Motor neuron (in vitro differentiated cells): ENCODE measurements at regions not wholly inside any gene's neighbourhood (a gene's known extent, or its start where the extent isn't known, plus 50 kb on each side); places are given as distances from the start of the nearest gene placed in this dataset.
"Not testable (repeated sequence)": the region's sequence is repeated elsewhere in the genome, so short reads cannot be mapped to it uniquely, and the experiment has no call there.

Experiments
- ATAC-seq, 8 experiments: fragments of 200-7000 bp; cut with Tn5 transposase; replicated peaks in 6 of 8; 2 replicates each; pipeline ENCODE4 v1.8.0; 2021; ENCODE audit warnings: mild to moderate bottlenecking in 8 of 8, moderate library complexity in 8 of 8
- H3K27ac ChIP-seq, 2 donors: fragments of 250-450 bp; sonication (Bioruptor Pico); 2 replicates each; pipeline ENCODE4 v1.9.0; 2021; ENCODE audit warnings: antibody characterized with exemption in 2 of 2, mild to moderate bottlenecking in 2 of 2, moderate library complexity in 1 of 2
- H3K4me1 ChIP-seq, 2 donors: fragments of 250-450 bp; sonication (Bioruptor Pico); replicated peaks in 1 of 2; 2 replicates each; pipeline ENCODE4 v1.6.1; 2021; ENCODE audit warnings: antibody characterized with exemption in 2 of 2, mild to moderate bottlenecking in 2 of 2, moderate library complexity in 1 of 2
- H3K4me3 ChIP-seq, 5 donors: fragments of 250-450 bp; sonication (Bioruptor Pico); 2 replicates each; pipeline ENCODE4 v1.9.0; 2021; ENCODE audit warnings: antibody characterized with exemption in 5 of 5, mild to moderate bottlenecking in 5 of 5, moderate library complexity in 4 of 5
- WGBS, 10 experiments: fragments of 450-650 bp; shearing (Covaris generic); methylation state at CpG; one replicate each; pipeline ENCODE4 v1.0.0; 2022; 5-methylcytosine and 5-hydroxymethylcytosine counted together
- in situ Hi-C, 9 experiments: fragments of 400-800 bp; cut with MboI; loops; one replicate each; pipeline ENCODE4 v1.15.0; 2021; ENCODE audit warnings: low sequenced_read_pairs in 9 of 9, low pct_unique_long_range_greater_than_20kb in 2 of 9; ENCODE audit not compliant: unreplicated experiment in 9 of 9

GRCh38 chr11:38710262-38710661 is 2112.2 kb upstream of the RAG2 start:
- no peaks in the 10 kb centered on the region for H3K4me1 ChIP-seq
- ATAC-seq = no peak
- H3K4me3 ChIP-seq = no peak overlapping the region
- in situ Hi-C loops = no loop called here
- 6 to 96% (median 60%) methylated on average over 2 to 5 of the region's 5 CpGs; no CpG with 5 or more reads in 1 of the 10 experiments for WGBS, 10 experiments
- no peak overlapping the region for H3K27ac ChIP-seq

GRCh38 chr11:38700111-38700510 is 2102.1 kb upstream of the RAG2 start:
- in situ Hi-C loops = no loop called here

DNA sequence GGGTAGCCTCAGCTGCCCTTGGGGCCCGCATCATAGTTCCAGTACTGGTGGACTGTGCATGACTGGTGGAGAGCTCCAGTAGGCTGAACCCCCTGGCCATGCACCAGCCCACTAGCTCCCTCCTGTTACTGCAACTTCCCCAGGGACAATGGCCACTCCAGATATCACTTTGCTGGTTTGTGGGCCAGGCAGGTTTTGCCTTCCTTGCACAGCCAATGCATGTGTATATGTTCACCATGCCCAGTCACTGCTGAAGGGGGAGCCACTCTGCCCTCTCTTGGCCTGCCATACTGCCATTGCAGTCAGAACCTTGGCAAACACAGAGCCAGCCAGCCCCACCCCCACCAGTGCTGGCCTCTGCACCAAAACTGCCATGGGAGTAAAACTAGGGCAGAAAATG is 2095.3 kb upstream of the RAG2 start:
- no peaks in the 10 kb centered on the region for H3K4me1 ChIP-seq
- in situ Hi-C loops = no loop called here
- ATAC-seq = no peak
- no peak overlapping the region for H3K4me3 ChIP-seq
- WGBS, 10 experiments = 17 to 100% (median 60%) methylated on average over 1 of the region's 1 CpG; no CpG with 5 or more reads in 7 of the 10 experiments
- H3K27ac ChIP-seq = no peak overlapping the region

More at GRCh38 chr11:38700111-38700510, 2102.1 kb upstream of the RAG2 start:
- 0 to 72% (median 30%) methylated on average over 1 to 2 of the region's 2 CpGs; no CpG with 5 or more reads in 1 of the 10 experiments for WGBS, 10 experiments
- no peak for ATAC-seq
- Histone ChIP-seq H3K4me3 (no peak overlapping the region), H3K27ac (no peak overlapping the region), H3K4me1 (no peaks in the 10 kb centered on the region)

DNA sequence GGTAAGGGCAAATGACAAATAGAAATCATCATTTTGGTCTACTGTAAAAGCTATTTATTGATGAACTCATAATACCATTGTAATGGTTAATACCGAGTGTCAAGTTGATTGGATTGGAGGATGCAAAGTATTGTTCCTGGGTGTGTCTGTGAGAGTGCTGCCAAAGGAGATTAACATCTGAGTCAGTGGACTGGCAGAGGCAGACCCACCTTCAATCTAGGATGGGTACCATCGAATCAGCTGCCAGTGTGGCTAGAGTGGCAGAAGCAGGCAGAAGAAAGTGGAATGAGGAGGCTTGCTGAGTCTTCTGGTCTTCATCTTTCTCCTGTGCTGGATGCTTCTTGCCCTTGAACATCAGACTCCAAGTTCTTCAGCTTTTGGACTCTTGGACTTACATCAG is 2092.2 kb upstream of the RAG2 start:
- H3K4me3 ChIP-seq, H3K4me1 ChIP-seq, H3K27ac ChIP-seq, ATAC-seq, in situ Hi-C loops: not testable (repeated sequence)
- WGBS, 10 experiments = 41 to 100% (median 80%) methylated on average over 1 to 2 of the region's 2 CpGs; no CpG with 5 or more reads in 1 of the 10 experiments

- Histone ChIP-seq H3K27ac (no peak overlapping the region), H3K4me3 (no peak overlapping the region), H3K4me1 (peaks cover 0 to 8% of the 10 kb centered on the region in 2 donors)
- in situ Hi-C loops = no loop called here
- peak in 3 of 8 experiments; percentile 15 to 50 (median 47) for ATAC-seq
- WGBS, 10 experiments = 0 to 77% (median 13%) methylated on average over 1 to 3 of the region's 3 CpGs
Observed at GRCh38 chr11:38687008-38687407, 2089.0 kb upstream of the RAG2 start.

DNA sequence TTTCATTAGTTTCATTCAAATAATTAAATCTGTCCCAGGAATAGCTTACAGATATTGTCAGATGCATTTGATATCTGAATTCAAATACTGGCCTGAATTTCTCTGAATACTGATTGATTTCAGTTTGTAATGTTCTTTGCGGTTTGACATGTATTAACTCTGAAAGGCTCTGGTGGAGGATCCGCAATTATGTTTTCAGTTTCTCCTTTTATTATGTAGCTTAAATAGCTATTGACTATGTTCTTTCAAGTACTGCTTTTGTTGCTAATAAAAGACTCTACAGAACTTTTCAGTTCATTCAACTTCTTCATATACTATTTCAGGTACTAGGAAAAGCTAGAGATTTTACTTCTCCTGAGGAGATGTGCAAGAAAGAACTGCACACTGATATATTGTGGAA is 2085.4 kb upstream of the RAG2 start:
- ATAC-seq = no peak
- in situ Hi-C loops = no loop called here
- H3K4me1 ChIP-seq = peaks cover 0 to 8% of the 10 kb centered on the region in 2 donors
- H3K4me3 ChIP-seq = no peak overlapping the region
- WGBS, 10 experiments = 0 to 100% (median 81%) methylated on average over 1 to 2 of the region's 2 CpGs; no CpG with 5 or more reads in 2 of the 10 experiments
- no peak overlapping the region for H3K27ac ChIP-seq

DNA sequence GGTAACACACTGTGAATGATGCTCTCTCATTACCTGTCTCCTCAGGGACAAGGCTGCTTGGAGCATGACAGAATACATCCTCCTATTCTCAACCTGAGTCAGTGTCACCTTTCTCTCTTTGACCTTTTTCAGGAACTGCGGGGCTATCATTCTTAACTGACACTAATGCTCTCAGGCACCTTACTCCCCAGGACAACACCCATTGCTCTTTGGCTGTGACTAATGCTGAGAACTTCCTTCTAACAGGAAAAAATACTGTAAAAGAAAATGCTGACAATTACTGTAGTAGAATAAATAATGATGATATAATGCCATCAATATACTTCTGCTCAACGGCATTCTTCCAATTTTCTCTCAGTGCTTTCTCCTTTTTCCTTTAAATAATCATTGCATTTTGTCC is 2082.7 kb upstream of the RAG2 start:
- in situ Hi-C loops = no loop called here
- ATAC-seq = peak in 3 of 8 experiments; percentile 47 to 75 (median 48)
- H3K27ac ChIP-seq = no peak overlapping the region
- H3K4me1 ChIP-seq = no peaks in the 10 kb centered on the region
- no peak overlapping the region for H3K4me3 ChIP-seq
- 0 to 91% (median 33%) methylated on average over 1 to 2 of the region's 2 CpGs; no CpG with 5 or more reads in 1 of the 10 experiments for WGBS, 10 experiments

DNA sequence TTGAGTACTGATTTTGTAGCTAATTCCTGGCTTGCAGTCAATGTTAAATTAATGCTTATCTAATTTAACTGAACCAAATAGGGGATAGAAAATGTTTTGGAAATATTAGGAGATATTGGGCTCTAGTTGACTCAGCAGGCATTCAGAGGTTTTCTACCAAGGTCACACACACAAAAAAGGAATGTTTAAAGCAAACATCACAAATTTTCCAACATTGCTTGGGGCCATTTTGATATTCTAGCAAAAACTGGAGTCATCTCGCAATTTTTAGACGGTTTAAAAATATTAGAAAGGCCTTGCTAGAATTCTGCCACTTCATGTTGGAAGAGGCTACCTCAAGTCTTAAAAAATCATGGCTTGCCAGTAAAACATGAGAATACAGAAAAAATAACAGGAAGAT is 2082.1 kb upstream of the RAG2 start:
- Histone ChIP-seq H3K27ac (no peak overlapping the region), H3K4me3 (no peak overlapping the region), H3K4me1 (no peaks in the 10 kb centered on the region)
- in situ Hi-C loops = no loop called here
- WGBS, 10 experiments = 0 to 100% (median 43%) methylated on average over 2 of the region's 2 CpGs; no CpG with 5 or more reads in 1 of the 10 experiments
- no peak for ATAC-seq

DNA sequence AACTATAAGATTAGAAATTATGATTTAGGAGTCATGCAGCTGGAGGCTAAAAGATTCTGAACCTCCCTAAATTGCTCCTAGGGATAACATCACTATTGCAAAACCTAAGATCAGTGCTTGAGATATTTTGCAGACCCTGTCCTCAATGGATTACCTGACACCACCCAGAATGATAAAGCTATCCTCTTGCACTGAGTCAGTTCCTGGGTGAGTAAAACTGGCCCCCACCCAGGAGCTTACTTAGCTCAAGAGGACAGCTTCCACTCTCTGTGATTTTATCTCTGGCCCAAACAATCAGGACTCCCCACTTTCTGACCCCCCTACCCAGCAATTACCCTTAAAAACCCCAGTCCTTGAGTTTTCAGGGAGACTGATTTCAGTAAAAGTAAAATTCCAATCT is 2074.4 kb upstream of the RAG2 start:
- ATAC-seq = no peak
- in situ Hi-C loops = no loop called here
- no peaks in the 10 kb centered on the region for H3K4me1 ChIP-seq

DNA sequence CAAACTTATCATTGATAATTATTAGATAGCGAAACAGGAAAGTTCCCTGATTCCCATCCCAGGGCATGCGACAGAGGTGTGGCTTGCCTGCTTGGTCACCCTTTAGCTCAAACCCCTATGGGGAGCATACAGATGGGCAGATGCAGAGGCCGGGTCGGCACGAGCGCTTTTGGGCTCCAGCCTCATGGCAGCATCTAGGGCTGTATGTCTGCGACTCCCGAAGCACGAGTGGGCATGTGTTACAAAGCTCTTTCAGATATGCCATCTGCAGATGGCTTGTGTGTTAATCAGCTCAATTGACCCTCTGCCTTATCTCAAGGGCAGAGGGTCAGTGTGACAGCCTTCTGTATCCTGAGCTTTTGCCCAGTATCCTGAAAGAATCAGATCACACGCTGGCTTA is 2069.3 kb upstream of the RAG2 start:
- in situ Hi-C loops = no loop called here
- WGBS, 10 experiments = 43 to 100% (median 72%) methylated on average over 2 to 4 of the region's 10 CpGs; no CpG with 5 or more reads in 6 of the 10 experiments
- Histone ChIP-seq H3K4me1 (no peaks in the 10 kb centered on the region), H3K27ac (no peak overlapping the region), H3K4me3 (no peak overlapping the region)
- no peak for ATAC-seq

More for the DNA sequence above, 2074.4 kb upstream of the RAG2 start:
- no peak overlapping the region for H3K4me3 ChIP-seq
- H3K27ac ChIP-seq = no peak overlapping the region

- no peak overlapping the region for H3K27ac ChIP-seq
- H3K4me3 ChIP-seq = no peak overlapping the region
- no peaks in the 10 kb centered on the region for H3K4me1 ChIP-seq
- in situ Hi-C loops = no loop called here
- ATAC-seq = peak in 2 of 8 experiments; percentile 29 to 60
- WGBS, 10 experiments = 0 to 83% (median 38%) methylated on average over 2 to 3 of the region's 3 CpGs
Observed at GRCh38 chr11:38648604-38649003, 2050.6 kb upstream of the RAG2 start.

- WGBS, 10 experiments = 0 to 100% (median 28%) methylated on average over 1 to 3 of the region's 3 CpGs; no CpG with 5 or more reads in 1 of the 10 experiments
- Histone ChIP-seq H3K4me3 (no peak overlapping the region), H3K4me1 (no peaks in the 10 kb centered on the region), H3K27ac (no peak overlapping the region)
- no peak for ATAC-seq
- in situ Hi-C loops = no loop called here
Observed at GRCh38 chr11:38646382-38646781, 2048.3 kb upstream of the RAG2 start.

- Histone ChIP-seq H3K4me3 (no peak overlapping the region), H3K27ac (no peak overlapping the region), H3K4me1 (no peaks in the 10 kb centered on the region)
- in situ Hi-C loops = no loop called here
- no peak for ATAC-seq
- WGBS, 10 experiments = 0 to 100% (median 71%) methylated on average over 1 of the region's 1 CpG
Observed at GRCh38 chr11:38640854-38641253, 2042.8 kb upstream of the RAG2 start.

DNA sequence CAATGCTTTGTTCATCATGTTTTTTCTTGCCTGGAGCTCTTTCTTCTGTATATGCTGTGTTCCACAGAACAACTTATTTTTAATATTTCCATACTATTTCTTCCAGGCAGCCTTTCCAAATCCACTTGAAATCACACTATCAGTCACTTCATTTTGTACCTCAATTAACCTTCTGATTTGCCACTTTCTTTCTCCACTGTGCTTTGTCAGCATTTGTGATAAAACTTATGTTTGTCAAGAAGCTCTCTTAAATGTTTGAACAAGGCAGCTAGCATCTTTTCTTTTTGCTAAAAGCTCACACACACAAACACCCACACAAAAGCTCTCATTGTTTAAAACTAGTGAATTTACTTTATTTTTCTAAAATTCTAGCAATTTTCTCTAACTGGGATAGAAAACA is 2014.7 kb upstream of the RAG2 start:
- H3K27ac ChIP-seq = no peak overlapping the region
- no peak for ATAC-seq
- no peaks in the 10 kb centered on the region for H3K4me1 ChIP-seq
- in situ Hi-C loops = no loop called here
- H3K4me3 ChIP-seq = no peak overlapping the region
